GM12878 (cell line): ENCODE measurements at regions not wholly inside any gene's neighbourhood (a gene's known extent, or its start where the extent isn't known, plus 50 kb on each side); places are given as distances from the start of the nearest gene placed in this dataset.

Experiments used
- ATAC-seq: fragments of 200-7000 bp; cut with Tn5 transposase; 3 replicates; pipeline ENCODE4 v1.9.1; 2020; ENCODE audit warnings: mild to moderate bottlenecking, moderate library complexity
- BruUV-seq: library from RNA; stranded (reverse); fragments of 400-500 nt; replicated peaks from 2 replicates; lab custom pipeline; 2021; lab: Mats Ljungman, UMichigan
- CTCF ChIA-PET: fragments of 300-600 bp; sonication (Branson Sonifier 250); formaldehyde crosslinking; extraction: SDS; loops from one replicate; lab custom pipeline; 2021; ENCODE audit warnings: inconsistent platforms; lab: Yijun Ruan, JAX
- POLR2A ChIA-PET: fragments of 350-600 bp; formaldehyde crosslinking; extraction: SDS; loops from one replicate; lab custom pipeline; 2021; ENCODE audit warnings: inconsistent platforms; lab: Charles Lee
- RAD21 ChIA-PET: fragments of 300-600 bp; sonication (Branson Sonifier 250); formaldehyde crosslinking; loops from one replicate; lab custom pipeline; 2023; ENCODE audit warnings: antibody characterized with exemption; ENCODE audit not compliant: unreplicated experiment; lab: Charles Lee
- SMC1A ChIA-PET: fragments of 300-600 bp; sonication (Branson Sonifier 250); formaldehyde crosslinking; loops from one replicate; lab custom pipeline; 2023; ENCODE audit not compliant: unreplicated experiment, uncharacterized antibody; lab: Charles Lee
- DNase-seq: peaks from one replicate; pipeline ENCODE4 v3.0.0-alpha.2; 2011; ENCODE audit warnings: low read depth, low spot score
- FAIRE-seq: peaks from 3 replicates; lab custom pipeline; 2011; peaks lifted over from hg19 to GRCh38; lab: Jason Lieb, UNC
- H2AFZ ChIP-seq: 2 replicates; pipeline ENCODE4 v1.6.0; 2011; ENCODE audit warnings: low read depth, low read length, control low read depth; ENCODE audit not compliant: control insufficient read depth
- H3K27ac ChIP-seq: 2 replicates; pipeline ENCODE4 v1.5.1; 2011; ENCODE audit warnings: control low read depth; ENCODE audit not compliant: control insufficient read depth, insufficient read depth
- H3K27me3 ChIP-seq, 2 experiments: replicated peaks in 1 of 2; 2 replicates each; pipeline versions ENCODE4 v1.6.0 to v1.6.1; 2011; ENCODE audit warnings: low read length in 1 of 2; ENCODE audit not compliant: control insufficient read depth in 2 of 2, insufficient read depth in 2 of 2
- H3K36me3 ChIP-seq, 2 experiments: 2 replicates each; pipeline ENCODE4 v1.5.1; 2011; ENCODE audit warnings: low read length in 1 of 2; ENCODE audit not compliant: control insufficient read depth in 2 of 2, insufficient read depth in 2 of 2
- H3K4me1 ChIP-seq: 2 replicates; pipeline ENCODE4 v1.6.1; 2011; ENCODE audit warnings: mild to moderate bottlenecking, low read length, moderate library complexity, mixed read lengths; ENCODE audit not compliant: control insufficient read depth, insufficient read depth
- H3K4me2 ChIP-seq: 2 replicates; pipeline ENCODE4 v1.6.0; 2011; ENCODE audit warnings: control low read depth; ENCODE audit not compliant: control insufficient read depth, insufficient read depth
- H3K4me3 ChIP-seq: fragments of 200-600 bp; sonication (generic); 2 replicates; pipeline ENCODE4 v1.5.1; 2016
- H3K79me2 ChIP-seq: 2 replicates; pipeline ENCODE4 v1.6.0; 2011; ENCODE audit warnings: low read length; ENCODE audit not compliant: control insufficient read depth, insufficient read depth
- H3K9ac ChIP-seq: 2 replicates; pipeline ENCODE4 v1.8.0; 2011; ENCODE audit warnings: low read length, control low read depth, mixed read lengths; ENCODE audit not compliant: control insufficient read depth, insufficient read depth
- H3K9me3 ChIP-seq: replicated peaks from 3 replicates; pipeline ENCODE4 v1.5.1; 2011; ENCODE audit warnings: mild to moderate bottlenecking, low read length; ENCODE audit not compliant: control insufficient read depth, insufficient read depth
- H4K20me1 ChIP-seq: 2 replicates; pipeline ENCODE4 v1.6.0; 2011; ENCODE audit not compliant: control insufficient read depth, insufficient read depth
- CBX5 ChIP-seq: sonication (generic); IDR thresholded peaks from 2 replicates; pipeline ENCODE4 v1.6.1; 2016; ENCODE audit warnings: low read depth, moderate library complexity, mild to moderate bottlenecking, inconsistent platforms
- FOS ChIP-seq: IDR thresholded peaks from 3 replicates; pipeline ENCODE4 v1.6.1; 2011; ENCODE audit warnings: borderline replicate concordance; ENCODE audit not compliant: insufficient read length; ENCODE audit errors: extremely low read depth
- ZNF592 ChIP-seq: fragments of 450-650 bp; IDR thresholded peaks from 2 replicates; pipeline ENCODE4 v1.6.1; 2017; ENCODE audit warnings: mild to moderate bottlenecking, moderate library complexity
- WGBS: methylation state at CpG from one replicate; pipeline ENCODE4 v1.1.6; 2016; ENCODE audit warnings: low lambda C conversion rate; ENCODE audit not compliant: insufficient replicate concordance, insufficient coverage; ENCODE audit errors: missing lambda C conversion rate; 5-methylcytosine and 5-hydroxymethylcytosine counted together
- in situ Hi-C: fragments of 300-500 bp; cut with MboI; formaldehyde crosslinking; loops from 9 replicates; pipeline ENCODE4 v1.14.3; 2018; ENCODE audit warnings: mixed read lengths
- intact Hi-C: fragments of 100-400 bp; cut with micrococcal nuclease; formaldehyde crosslinking; loops from one replicate; pipeline ENCODE4 v1.14.2; 2022; ENCODE audit not compliant: unreplicated experiment

- H3K79me2 ChIP-seq, result no peaks in the 10 kb centered on the region
- no peak overlapping the region for H3K27ac ChIP-seq
- H4K20me1 ChIP-seq, result no peaks in the 10 kb centered on the region
- TF ChIP-seq ZNF592, result no peak
- TF ChIP-seq CBX5, result no peak
- no peak for TF ChIP-seq FOS
- ChIA-PET POLR2A (no interaction called here), SMC1A (no interaction called here), CTCF (interaction anchor here (0.9 kb wide), 1 partner anchor 18 kb away, joined by 4 read pairs; no protein-coding TSS in a partner anchor), RAD21 (no interaction called here)
- BruUV-seq, result no TSS peak
- no peak for ATAC-seq
- H3K4me1 ChIP-seq, result no peaks in the 10 kb centered on the region
- no peaks in the 10 kb centered on the region for H3K27me3 ChIP-seq
- H3K4me2 ChIP-seq, result no peak overlapping the region
- in situ Hi-C loops (no loop called here), intact Hi-C loops (no loop called here)
- H3K4me3 ChIP-seq, result no peak overlapping the region
- FAIRE-seq, result no peak
- H2AFZ ChIP-seq, result no peak overlapping the region
- no peaks in the 10 kb centered on the region for H3K9me3 ChIP-seq
- WGBS, result 44% methylated on average over 7 of the region's 7 CpGs
- H3K9ac ChIP-seq, result no peak overlapping the region
- no peak for DNase-seq
- H3K36me3 ChIP-seq, result no peaks in the 10 kb centered on the region
Measured at GRCh38 chr7:42726066-42726785, 185.6 kb downstream of the C7orf25 start.
